ENCODE measurements at regions not wholly inside any gene's neighbourhood (a gene's known extent, or its start where the extent isn't known, plus 50 kb on each side); places are given as distances from the start of the nearest gene placed in this dataset.

DNA sequence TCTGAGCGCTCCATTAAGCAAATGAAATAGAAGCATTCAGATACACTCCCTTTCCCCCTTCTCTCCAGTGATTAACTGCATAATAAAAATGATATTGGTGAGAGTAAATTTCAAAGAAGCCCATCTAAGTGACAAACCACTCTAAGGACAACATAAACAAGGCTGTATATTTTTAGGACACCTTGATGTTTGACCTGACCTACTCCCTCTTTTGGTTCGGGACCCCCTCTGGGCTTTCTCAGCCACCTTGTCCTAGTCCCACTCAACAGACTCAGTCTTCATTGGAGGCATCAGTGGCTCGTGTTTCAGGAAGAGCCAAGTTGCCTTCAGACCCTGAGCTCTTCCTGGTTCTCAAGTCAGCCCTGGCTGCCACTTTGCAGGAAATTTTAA lies 182.3 kb upstream of the NCAM1 start:
- DNase-seq, result no peak
- WGBS (ENCODE audit: insufficient coverage), result 75% methylated on average over 2 of the region's 3 CpGs
- Histone ChIP-seq H3K27me3 (ENCODE audit: control insufficient read depth in 2 of 2, insufficient read depth in 2 of 2, low read length in 2 of 2) (no peaks in the 10 kb centered on the region), H4K20me1 (ENCODE audit: insufficient read depth, low read length) (no peaks in the 10 kb centered on the region), H2AFZ (ENCODE audit: insufficient read depth, low read depth, low read length, poor library complexity, severe bottlenecking) (no peak overlapping the region), H3K4me2 (replicated peaks; ENCODE audit: extremely low read depth, low read length, poor library complexity, severe bottlenecking) (no peak overlapping the region), H3K9ac (ENCODE audit: insufficient read depth, low read length, poor library complexity, severe bottlenecking) (no peak overlapping the region), H3K79me2 (ENCODE audit: insufficient read depth, low read length) (no peaks in the 10 kb centered on the region), H3K4me3 (replicated peaks in 1 of 3; ENCODE audit: low read depth in 2 of 3, low read length in 3 of 3) (no peak overlapping the region), H3K9me3 (replicated peaks in 1 of 2; ENCODE audit: control insufficient read depth in 1 of 2, insufficient read depth in 1 of 2, low read length in 2 of 2) (no peaks in the 10 kb centered on the region), H3K4me1 (ENCODE audit: control insufficient read depth in 1 of 2, insufficient read depth in 2 of 2, low read length in 2 of 2) (no peaks in the 10 kb centered on the region), H3K27ac (ENCODE audit: low read depth in 1 of 2, low read length in 2 of 2) (no peak overlapping the region), H3K36me3 (replicated peaks in 1 of 2; ENCODE audit: control insufficient read depth in 1 of 2, insufficient read depth in 2 of 2, low read length in 2 of 2) (no peaks in the 10 kb centered on the region)
- Mint-ChIP-seq H3K4me1 (no peaks in the 10 kb centered on the region), H3K27me3 (ENCODE audit: low read depth in 3 of 3) (peaks cover 2 to 11% (median 10%) of the 10 kb centered on the region in 3 donors), H3K27ac (peak overlapping the region in 1 of 7 donors; percentile 7), H3K9me3 (peaks cover 0 to 2% (median 0%) of the 10 kb centered on the region in 7 donors), H3K36me3 (no peaks in the 10 kb centered on the region), H3K4me3 (no peak overlapping the region)
- TF ChIP-seq, protein P1, sequence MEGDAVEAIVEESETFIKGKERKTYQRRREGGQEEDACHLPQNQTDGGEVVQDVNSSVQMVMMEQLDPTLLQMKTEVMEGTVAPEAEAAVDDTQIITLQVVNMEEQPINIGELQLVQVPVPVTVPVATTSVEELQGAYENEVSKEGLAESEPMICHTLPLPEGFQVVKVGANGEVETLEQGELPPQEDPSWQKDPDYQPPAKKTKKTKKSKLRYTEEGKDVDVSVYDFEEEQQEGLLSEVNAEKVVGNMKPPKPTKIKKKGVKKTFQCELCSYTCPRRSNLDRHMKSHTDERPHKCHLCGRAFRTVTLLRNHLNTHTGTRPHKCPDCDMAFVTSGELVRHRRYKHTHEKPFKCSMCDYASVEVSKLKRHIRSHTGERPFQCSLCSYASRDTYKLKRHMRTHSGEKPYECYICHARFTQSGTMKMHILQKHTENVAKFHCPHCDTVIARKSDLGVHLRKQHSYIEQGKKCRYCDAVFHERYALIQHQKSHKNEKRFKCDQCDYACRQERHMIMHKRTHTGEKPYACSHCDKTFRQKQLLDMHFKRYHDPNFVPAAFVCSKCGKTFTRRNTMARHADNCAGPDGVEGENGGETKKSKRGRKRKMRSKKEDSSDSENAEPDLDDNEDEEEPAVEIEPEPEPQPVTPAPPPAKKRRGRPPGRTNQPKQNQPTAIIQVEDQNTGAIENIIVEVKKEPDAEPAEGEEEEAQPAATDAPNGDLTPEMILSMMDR (IDR thresholded peaks at IDR 0.05), result no peak
- intact Hi-C loops (cut with micrococcal nuclease), result no loop called here

DNA sequence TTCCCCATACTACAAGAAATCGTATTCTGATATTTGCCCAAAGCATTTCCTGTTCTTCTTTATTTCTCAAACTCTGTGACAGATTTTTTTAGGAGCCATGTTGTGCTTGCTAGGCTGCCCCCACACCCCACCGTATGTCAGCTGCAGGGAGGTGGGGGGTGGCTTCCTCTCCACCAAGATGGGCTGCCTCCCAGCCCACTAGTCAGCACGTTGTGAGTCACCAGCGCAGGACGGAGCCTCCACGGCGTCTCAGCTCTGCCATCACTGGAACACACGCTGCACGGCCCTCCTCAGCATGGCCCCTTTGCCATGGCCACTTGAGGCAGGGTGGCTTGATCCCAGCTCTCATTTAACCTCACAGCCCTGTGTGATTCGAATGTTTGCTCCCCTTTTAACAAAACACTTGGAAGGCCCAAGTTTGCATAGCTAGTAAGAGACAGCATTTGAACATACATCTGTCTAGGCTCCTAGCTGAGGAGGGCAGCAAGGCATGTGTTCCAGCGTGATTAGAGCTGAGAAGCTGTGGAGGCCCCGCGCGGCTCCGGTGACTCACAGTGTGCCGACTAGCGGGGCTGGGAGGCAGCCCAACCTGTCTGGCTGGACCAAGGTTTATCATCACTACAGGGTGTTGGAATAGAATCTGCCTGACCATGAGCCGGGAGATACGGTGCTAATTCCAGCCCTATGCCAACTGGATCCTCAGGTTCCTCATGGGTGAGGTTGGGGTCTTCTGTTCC lies 180.7 kb upstream of the NCAM1 start:
- WGBS (ENCODE audit: insufficient coverage), result 90% methylated on average over 14 of the region's 19 CpGs
- intact Hi-C loops (cut with micrococcal nuclease), result no loop called here
- no peak overlapping the region for H3K4me2 ChIP-seq (replicated peaks; ENCODE audit: extremely low read depth, low read length, poor library complexity, severe bottlenecking)

More for the DNA sequence above, 180.7 kb upstream of the NCAM1 start:
- Mint-ChIP-seq H3K36me3 (no peaks in the 10 kb centered on the region), H3K4me1 (no peaks in the 10 kb centered on the region), H3K27me3 (ENCODE audit: low read depth in 3 of 3) (peaks cover 2 to 11% (median 7%) of the 10 kb centered on the region in 3 donors), H3K4me3 (no peak overlapping the region), H3K27ac (peak overlapping the region in 1 of 7 donors; percentile 68), H3K9me3 (peaks cover 0 to 2% (median 0%) of the 10 kb centered on the region in 7 donors)
- no peak overlapping the region for H3K9ac ChIP-seq (ENCODE audit: insufficient read depth, low read length, poor library complexity, severe bottlenecking)
- TF ChIP-seq, protein P1 (IDR thresholded peaks at IDR 0.05), result no peak
- no peaks in the 10 kb centered on the region for H3K79me2 ChIP-seq (ENCODE audit: insufficient read depth, low read length)
- no peak for DNase-seq
- no peaks in the 10 kb centered on the region for H3K27me3 ChIP-seq (ENCODE audit: control insufficient read depth in 2 of 2, insufficient read depth in 2 of 2, low read length in 2 of 2)
- H3K4me3 ChIP-seq (replicated peaks in 1 of 3; ENCODE audit: low read depth in 2 of 3, low read length in 3 of 3), result no peak overlapping the region
- no peaks in the 10 kb centered on the region for H4K20me1 ChIP-seq (ENCODE audit: insufficient read depth, low read length)
- H3K9me3 ChIP-seq (replicated peaks in 1 of 2; ENCODE audit: control insufficient read depth in 1 of 2, insufficient read depth in 1 of 2, low read length in 2 of 2), result no peaks in the 10 kb centered on the region
- no peak overlapping the region for H3K27ac ChIP-seq (ENCODE audit: low read depth in 1 of 2, low read length in 2 of 2)
- no peaks in the 10 kb centered on the region for H3K4me1 ChIP-seq (ENCODE audit: control insufficient read depth in 1 of 2, insufficient read depth in 2 of 2, low read length in 2 of 2)
- no peaks in the 10 kb centered on the region for H3K36me3 ChIP-seq (replicated peaks in 1 of 2; ENCODE audit: control insufficient read depth in 1 of 2, insufficient read depth in 2 of 2, low read length in 2 of 2)
- H2AFZ ChIP-seq (ENCODE audit: insufficient read depth, low read depth, low read length, poor library complexity, severe bottlenecking), result no peak overlapping the region
